Stimulated activated CD4-positive, alpha-beta T cell treated with anti-CD3 and anti-CD28 coated beads, Interleukin-12 subunit alpha, Interleukin-12 subunit beta, amount 100 ng/mL, for 48 hours (primary cell): ENCODE measurements at regions not wholly inside any gene's neighbourhood (a gene's known extent, or its start where the extent isn't known, plus 50 kb on each side); places are given as distances from the start of the nearest gene placed in this dataset.
"Not testable (repeated sequence)": the region's sequence is repeated elsewhere in the genome, so short reads cannot be mapped to it uniquely, and the experiment has no call there.

Experiments used
- DNase-seq, 3 donors: peaks; one replicate each; pipeline ENCODE4 v3.0.0-alpha.2; 2020; ENCODE audit warnings: low read depth in 2 of 3, low spot score in 1 of 3

DNA sequence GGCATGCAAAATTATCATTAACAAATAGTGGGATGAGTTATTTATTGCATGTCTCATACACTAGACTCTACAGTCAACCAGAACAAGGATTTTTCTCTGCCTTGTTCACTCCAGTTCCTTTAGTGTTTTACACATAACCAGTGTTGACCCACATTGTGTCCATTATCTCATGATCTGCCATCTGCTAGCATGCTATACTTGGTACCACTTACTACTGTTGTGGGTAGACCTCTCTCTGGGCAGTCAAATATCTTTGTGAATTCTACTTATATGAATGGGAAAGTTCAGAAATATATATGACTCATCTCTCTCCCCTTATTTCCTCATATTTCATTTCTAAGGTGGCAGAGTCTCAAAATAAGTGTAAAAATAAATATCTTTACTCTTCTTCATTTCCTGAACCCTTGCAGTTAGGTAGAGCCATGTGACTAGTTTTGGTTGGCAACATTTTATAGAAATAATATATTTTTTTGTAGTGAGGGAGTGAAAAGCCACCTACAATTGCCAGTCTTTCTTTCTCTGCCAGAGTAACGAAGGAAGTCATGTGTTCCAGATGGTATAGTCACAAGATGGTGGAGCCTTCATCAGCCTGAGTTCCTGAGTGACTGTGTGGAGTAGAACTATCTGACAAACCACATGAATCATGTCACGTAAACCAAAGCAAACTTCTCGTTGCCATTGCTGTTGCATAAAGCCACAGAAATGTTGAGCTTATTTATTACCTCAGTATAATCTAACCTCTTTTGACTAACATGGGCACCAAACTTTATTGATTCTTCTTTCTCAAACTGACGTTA, 704.0 kb downstream of the RNF144A start:
- no peak for DNase-seq

DNA sequence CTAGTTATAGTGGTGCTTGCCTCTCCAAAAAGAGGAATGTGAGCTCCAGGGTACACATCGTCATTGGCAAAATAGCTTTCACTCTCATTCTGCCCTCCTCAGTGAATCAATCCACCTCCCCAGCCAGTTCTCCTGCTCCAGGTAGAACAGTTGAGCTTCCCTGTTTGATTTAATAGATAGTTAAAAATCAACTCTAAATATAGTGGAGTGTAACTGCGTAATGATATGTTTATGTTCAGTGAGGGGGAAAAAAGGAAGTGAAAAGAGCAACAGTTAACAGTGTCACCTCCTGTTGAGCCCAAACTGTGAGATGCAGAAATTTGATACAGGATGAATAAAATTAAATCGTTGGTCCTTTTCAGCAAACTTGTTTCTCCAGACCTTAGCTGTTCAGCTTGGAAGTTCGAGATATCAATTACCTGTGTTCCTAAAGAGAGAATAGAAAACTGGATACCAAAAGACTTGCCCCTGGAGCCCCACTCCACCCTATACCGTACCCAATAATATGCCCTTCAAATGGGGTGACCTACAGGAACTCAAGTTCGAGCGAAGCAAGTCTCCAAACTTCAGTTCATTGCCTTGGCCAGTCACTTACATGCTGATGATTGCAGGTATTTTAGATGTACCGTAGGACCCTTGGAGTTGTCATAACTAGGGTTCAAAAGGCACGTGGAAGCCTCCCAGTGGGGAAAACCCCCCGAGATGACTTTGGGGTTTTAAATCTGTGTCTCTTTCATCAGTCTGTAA, 708.4 kb downstream of the RNF144A start:
- no peak for DNase-seq

DNA sequence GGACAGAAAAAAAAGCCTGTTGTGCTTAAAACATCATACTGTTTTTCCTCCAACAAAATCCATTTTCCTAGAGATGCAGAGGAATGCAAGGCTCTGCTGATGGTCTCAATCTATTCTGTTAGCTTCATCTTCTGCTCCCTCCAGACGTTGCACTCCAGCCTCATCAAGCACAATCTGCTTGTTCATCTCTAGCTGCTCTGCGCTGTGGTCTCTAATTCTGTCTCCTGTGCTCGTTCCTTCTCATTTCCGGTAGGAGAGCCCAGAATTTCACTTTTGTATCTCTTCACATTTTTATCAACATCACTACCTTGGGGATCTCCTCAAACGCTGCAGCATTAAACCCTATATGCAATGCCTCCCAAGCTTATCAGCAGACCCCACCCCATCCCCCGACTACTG, 708.9 kb downstream of the RNF144A start:
- DNase-seq, result no peak

DNA sequence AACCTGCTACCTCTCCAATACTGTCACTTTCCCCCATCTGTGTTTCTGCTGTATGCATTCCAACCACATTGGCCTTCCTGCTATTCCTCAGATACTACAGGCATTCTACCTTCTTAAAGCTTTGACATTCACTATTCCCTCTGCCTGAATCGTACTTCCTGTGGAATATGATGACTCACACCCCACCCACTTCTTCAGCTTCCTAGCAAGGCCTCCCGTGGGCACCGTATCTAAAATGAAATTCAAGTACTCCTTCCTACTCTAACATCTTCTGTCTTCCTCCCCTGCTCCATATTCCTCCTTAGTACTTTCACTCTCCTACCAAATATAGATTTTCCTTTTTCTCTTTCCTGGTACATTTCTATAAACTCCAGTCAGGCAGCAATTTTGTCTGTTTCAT, 710.4 kb downstream of the RNF144A start:
- no peak for DNase-seq

DNA sequence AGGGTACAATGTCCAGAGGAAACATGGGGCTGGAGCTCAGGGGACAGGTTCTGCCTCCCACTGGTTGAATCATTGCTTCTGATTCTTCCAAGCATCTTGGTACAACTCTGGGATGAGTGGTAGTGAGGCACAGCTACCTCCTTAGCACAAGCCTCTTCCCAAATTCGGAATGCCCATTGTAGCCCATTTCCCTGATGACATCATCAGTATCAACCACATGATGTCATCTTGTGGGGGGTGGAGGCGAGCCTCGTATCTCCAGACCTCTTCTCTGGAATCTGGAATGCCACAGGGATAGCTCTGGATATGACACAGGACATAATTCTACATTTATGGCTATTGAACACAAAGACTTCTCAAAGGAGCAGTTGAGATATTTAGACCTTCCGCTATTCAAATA, 715.2 kb downstream of the RNF144A start:
- no peak for DNase-seq

DNA sequence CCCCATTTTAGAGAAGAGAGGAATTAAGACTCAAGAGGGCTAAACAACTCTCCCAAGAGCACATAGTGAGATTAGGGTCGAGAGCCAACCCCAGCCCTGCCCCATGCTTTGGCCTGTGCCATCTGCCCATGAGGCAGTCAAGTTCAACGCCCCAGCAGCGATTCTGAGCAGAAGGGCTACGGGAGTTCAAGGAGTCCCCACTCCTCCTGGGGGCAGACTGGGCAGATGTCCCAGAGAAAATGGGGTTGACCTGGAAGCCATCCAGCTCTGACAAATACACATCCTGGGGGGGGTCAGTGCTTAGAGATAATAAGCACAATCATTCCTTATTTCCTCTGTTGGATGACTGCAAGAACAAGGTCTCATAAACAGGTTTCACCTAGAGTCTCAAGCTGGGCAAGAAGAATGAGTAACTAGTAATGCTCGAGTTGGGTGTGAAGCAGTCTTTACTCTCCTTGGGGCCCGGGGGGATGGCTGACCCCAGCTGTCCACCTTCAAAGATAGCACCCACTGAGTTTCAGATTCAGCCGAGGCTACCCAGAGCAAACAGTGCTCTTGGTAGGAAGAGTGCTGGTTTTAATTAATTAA, 716.4 kb downstream of the RNF144A start:
- no peak for DNase-seq

DNA sequence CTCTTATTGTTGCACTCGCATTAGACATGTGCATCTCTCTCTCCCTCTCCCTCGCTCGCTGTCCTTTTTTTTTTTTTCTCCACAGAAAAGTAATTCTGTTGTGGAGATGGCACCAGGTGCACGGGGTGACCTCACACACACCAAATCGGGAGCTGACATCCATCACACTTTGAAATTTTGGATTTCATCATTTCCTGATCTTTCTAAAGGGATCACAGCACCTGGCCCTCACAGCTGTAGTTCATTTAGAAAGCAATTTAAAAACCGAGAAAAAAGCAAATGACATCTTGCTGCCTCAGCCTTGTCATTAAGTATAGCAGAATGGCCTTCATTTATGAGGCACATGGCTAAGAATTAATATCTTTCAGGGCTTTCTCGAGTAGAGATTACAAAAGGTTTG, 717.2 kb downstream of the RNF144A start:
- DNase-seq, result no peak

DNA sequence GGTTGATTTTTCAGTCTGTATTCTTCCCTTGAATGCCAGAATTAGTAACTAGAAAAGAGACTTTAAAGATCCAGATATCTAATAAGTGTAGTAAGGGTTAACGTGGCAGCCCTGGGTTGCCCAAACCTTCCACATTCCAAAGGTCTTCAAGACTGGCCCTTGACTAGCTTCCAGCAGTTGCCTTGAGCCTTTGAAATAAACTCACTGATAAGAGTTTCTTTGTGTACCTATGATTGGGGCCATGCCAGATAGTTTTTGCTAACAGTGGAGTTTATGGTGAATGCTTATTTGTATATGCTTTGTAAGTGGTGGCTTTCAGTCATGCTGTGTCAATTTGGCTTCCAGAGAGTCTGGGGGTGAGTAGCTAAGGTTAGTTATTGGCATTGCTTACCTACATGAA, 722.3 kb downstream of the RNF144A start:
- DNase-seq, result no peak

DNA sequence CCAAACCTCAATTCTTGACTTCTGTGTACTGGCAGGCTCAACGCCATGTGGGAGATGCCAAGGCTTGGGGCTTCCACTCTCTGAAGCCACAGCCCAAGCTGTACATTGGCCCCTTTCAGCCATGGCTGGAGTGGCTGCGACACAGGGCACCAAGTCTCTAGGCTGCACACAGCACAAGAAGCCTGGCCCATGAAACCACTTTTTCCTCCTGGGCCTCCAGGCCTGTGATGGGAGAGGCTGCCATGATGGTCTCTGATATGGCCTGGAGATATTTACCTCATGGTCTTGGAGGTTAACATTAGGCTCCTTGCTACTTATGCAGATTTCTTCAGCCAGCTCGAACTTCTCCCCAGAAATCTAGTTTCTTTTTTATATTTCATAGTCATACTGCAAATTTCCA, 724.1 kb downstream of the RNF144A start:
- DNase-seq, result not testable (repeated sequence)

DNA sequence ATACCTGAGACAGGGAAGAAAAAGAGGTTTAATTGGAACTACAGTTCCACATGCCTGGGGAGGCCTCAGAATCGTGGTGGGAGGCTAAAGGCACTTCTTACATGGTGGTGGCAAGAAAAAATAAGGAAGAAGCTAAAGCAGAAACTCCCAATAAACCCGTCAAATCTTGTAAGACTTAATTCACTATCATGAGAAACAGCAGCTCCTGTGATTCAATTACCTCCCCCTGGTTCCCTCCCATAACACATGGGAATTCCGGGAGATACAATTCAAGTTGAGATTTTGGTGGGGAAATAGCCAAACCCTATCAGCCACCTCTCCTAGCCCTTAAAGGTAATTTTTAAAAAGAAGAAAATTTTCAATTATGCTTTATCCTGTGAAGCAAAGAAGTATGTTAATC, 728.8 kb downstream of the RNF144A start:
- DNase-seq, result no peak

DNA sequence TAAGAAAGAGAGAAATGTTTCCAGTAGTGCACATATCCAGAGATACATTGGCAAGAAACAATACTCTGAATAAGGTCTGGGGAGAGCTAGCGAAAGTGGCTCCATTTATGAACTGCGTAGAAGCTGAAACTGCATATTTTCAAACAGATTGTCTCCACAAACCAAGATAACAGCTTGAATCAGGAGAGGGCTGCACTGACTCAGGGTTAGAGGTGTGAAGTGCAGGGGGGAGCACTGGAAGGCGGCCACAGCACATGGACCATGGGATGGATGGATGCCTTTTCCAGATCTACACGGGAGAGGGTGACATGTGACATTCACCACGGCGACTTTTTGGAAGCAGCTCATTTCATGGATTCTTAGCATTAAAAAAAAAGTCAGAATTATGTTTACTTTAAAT, 729.4 kb downstream of the RNF144A start:
- DNase-seq, result no peak

DNA sequence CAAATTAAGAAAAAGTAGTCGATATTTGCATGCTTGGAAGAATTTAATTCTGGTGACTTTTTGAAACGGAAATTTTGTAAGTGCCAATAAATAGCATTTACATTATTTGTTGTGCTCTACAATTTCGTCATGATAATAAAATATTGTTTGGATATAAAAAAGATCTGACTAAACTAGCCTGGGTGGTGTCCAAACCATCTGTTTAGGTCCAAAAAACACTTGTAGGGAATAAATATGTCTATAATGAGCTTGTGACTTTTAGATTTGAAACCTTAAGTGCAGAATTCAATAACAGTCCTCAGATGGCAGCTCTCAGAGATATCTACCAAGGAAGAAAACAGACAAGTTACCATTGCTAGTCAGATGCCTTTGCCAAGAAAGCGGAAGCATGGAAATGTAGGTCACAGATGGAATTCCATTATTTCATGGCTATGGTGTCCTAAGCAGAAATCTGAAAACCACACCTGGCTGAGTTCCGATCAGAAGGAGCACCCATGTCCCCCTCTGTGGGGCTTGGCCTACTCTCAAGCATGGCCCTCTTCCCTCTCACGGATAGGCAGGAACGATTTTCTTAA, 731.1 kb downstream of the RNF144A start:
- DNase-seq, result no peak

DNA sequence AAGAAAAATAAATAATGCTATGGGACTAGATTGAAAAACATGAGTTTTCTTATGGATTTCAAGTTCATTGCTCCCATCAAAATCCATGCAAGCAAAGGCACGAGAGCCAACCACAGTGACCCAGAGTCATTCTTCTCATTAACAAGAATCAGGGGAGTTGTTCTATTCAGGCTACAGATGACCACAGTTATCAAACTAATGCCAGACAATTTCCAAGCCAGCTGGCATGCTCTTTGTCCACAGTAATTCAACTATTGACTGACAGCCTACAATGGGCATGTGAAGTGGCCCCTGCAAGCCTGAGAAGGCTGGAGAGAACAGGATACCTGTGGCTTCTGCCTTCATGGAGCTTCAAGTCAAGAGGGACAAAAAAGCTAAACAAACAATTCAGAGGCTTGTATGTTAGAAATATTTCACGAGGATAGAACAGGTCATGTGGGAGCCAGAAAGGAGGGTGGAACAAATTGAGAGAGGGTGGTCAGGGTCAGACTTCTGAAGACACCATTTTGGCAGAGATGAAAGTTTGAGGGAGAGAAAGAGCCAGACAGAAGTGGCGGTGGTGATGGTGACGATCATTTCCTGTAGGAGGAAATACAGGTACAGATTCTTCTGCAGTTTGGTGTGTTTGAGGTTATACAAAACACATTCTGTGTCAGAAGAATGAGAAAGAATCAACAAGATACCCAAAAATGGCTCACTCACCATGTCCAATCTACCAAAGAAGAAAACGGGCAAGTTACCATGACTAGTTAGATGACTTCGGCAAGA, 732.4 kb downstream of the RNF144A start:
- DNase-seq, result no peak

DNA sequence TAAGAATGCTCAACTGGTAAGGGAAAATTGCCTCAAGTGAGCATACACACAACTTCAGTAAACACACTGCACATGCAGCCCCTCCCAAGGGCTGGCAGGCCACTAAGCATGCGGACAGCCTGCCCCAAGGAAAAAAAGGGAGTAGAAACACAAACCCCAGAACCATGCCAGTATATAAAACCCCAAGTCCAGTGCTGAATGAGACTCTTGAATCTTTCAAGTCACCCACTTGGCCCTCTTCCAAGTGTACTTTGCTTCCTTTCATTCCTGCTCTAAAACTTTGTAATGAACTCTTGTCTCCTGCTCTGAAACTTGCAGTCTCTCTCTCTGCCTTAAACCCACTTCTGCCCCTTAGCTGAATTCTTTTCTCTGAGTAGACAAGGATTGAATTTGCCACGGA, 736.4 kb downstream of the RNF144A start:
- DNase-seq, result no peak

DNA sequence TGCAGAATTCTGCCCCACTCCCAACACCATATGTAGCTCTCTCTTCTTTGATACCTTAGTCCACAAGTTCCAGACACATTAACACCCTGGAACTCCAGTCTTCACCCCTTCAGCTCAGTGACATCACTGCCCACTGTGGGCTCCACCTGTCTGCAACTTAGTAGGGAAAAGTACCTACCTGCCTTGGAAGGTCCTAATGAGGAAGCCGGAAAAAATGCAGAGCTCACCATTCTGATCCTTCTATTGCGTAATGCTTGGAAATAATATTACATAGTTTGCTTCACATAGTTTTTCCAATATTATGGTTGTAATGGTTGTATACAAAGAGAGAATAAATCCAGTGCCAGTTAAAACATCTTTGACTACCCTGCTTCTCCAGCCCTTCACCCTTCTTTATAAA, 738.4 kb downstream of the RNF144A start:
- no peak for DNase-seq

DNA sequence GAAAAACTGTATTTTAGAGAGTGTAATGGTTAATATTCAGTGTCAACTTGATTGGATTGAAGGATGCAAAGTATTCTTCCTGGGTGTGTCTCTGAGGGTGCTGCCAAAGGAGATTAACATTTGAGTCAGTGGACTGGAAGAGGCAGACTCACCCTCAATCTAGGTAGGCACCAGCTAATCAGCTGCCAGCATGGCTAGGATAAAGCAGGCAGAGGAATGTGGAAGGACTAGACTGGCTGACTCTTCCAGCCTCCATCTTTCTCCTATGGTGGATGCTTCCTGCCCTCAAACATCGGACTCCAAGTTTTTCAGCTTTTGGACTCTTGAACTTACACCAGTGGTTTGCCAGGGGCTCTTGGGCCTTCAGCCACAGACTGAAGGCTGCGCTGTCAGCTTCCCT, 740.3 kb downstream of the RNF144A start:
- not testable (repeated sequence) for DNase-seq

DNA sequence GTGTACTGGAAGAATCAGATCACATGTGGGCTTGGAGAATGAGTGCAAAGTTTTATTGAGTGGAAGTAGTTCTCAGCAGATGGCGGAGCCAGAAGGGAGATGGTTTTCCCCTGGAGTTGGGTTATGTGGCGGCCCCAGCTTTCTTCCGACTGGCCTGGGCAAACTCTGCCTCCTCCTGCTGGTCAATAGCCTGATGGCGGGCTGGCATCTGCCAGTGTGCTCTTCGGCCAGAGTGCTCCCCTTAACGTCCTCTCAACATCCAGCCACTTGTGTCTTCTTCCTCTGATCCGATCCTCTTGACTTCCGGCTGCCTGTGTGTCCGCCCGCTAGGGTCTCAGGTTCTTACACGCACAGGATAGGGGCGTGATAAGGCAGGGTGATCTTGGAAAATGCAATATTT, 741.3 kb downstream of the RNF144A start:
- DNase-seq, result no peak

DNA sequence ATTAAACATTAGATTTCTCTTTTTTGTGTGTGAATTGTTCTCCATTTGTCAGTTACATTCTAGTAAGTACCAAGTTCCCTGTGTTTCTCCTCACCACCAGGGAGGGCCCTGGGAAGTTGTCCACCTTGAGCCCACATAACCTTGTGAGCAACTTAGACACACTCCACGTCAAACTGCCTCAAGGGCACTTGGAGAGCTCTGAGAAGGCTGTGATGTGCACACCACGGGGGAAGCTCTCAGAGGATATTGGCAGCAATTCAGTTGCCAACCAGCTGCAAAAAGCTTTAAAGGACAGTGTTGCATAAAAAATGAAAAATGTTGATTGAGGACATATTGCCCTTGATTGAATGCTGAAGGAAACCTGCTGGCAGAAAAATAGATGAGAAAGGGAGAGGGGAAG, 743.6 kb downstream of the RNF144A start:
- no peak for DNase-seq

DNA sequence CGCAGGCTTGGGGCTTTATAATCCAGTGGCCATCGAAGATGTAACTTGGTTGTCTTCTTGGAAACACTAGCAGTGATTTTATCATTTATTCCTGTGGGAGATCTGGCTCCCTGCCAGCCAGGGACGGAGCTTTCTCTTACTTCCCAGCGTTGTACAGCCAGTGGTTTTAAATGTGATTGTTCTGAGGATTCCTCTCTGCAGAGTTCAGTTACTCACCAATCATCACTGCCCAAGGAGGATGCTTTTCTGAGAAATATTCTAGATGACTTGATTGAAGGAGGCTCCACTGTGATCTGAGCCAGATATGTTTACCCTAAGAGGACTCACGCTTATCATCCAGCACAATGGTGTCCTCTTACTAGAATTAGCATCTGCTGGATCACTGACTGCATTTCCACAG, 744.3 kb downstream of the RNF144A start:
- no peak for DNase-seq

DNA sequence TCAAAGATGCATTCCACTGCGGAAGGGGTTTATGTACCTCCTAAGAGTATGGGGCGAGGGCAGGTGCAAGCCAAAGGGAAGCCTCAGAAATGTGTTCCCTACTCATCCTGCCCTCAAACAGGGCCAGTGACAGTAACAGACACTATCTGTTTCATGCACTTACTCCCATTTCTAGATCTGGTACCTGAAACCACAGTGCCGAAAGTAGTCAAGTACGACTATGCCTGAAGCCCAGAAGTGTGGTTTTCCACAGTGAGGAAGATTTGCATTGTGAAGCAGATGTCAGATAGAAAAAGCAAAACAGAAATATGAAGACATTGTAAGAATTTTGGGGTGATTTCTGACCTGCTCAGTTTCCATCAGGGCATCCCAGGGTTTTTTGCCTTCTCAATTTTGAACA, 748.7 kb downstream of the RNF144A start:
- DNase-seq, result no peak

DNA sequence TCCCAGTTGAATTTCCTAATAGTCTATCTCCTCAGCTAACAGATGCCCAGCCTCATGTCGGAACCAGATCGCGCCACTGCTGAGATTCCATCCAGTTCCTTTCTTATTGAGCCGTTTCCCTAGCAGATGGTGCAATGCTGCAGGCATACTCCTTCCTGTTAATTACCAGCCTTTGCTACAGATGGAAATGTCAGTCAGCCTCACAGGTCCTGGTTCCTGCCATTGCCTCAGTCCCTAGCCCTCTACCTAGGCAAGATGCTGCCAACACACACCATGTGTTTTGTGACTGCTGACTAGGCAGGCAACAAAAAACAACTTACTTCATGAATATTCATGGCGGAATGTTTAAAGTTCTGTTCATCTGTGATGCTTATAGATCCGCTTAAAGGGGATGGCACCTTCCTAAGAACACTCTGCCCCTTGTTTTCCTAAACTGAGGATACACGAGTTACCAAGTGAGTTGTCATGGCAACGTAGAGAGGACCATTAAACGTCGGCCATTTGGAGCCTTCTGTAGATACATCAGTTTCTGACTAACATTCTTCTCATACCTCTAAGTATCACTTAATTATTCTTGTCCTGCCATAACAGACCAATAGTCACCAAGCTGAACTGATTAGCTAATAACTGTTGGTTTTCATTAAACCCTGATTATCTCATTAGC, 749.5 kb downstream of the RNF144A start:
- no peak for DNase-seq
